ENCODE measurements at regions not wholly inside any gene's neighbourhood (a gene's known extent, or its start where the extent isn't known, plus 50 kb on each side); places are given as distances from the start of the nearest gene placed in this dataset.

DNA sequence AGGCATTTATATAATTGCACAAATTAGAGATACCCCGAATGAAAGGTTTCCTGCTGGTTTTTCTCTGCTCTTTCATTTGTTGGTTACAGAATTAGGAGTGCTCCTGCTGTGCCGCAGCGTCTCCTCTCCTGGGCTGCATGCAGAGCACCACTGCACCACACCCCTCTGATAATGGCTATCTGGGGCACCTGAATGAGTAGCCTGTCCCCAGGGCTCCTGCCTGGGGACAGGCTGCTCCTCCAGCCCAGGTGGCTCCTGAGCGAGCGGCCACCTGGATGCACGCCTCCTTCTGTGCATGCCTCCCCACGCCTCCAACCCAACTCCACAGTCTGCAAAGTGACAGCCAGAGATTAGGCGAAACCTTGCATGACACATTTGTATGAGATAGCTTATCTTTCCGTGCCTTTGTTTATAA is 242.6 kb upstream of the FZD8 start:
- dilution Hi-C loops (cut with HindIII; ENCODE audit: low sequenced_read_pairs, unreplicated experiment): no loop called here
- WGBS, 2 experiments (ENCODE audit: extremely low coverage in 2 of 2, insufficient read length in 1 of 2): no CpG with 5 or more reads among the region's 9 CpGs
- no peak overlapping the region for H3K56ac ChIP-seq (ENCODE audit: extremely low read depth, insufficient read depth, low read length)

More for the DNA sequence above, 242.6 kb upstream of the FZD8 start:
- Histone ChIP-seq H2BK15ac (ENCODE audit: low read depth, low read length) (no peak overlapping the region), H3K4ac (ENCODE audit: low read depth, low read length) (no peak overlapping the region), H3K23ac (ENCODE audit: low read depth, low read length) (no peak overlapping the region), H4K20me1 (ENCODE audit: insufficient read depth, low read length) (no peaks in the 10 kb centered on the region), H4K8ac (ENCODE audit: low read depth in 2 of 2, low read length in 2 of 2) (no peak overlapping the region), H2AK9ac (replicated peaks; ENCODE audit: low read depth, low read length, poor library complexity) (no peak overlapping the region), H2BK5ac (ENCODE audit: low read depth, low read length, poor library complexity, severe bottlenecking) (no peak overlapping the region), H3K4me1 (ENCODE audit: control insufficient read depth, insufficient read depth, low read length) (peaks cover 5% of the 10 kb centered on the region), H2AFZ (replicated peaks; ENCODE audit: low read length, poor library complexity) (peak overlapping the region; percentile 58), H3K4me3 (ENCODE audit: insufficient read depth, low read depth, low read length) (no peak overlapping the region), H2BK120ac (ENCODE audit: low read depth, low read length) (no peak overlapping the region), H3K27ac (ENCODE audit: insufficient read depth, low read length) (no peak overlapping the region), H3K9me1 (ENCODE audit: insufficient read depth, low read length) (no peaks in the 10 kb centered on the region), H4K5ac (ENCODE audit: low read depth, low read length) (no peak overlapping the region), H2BK20ac (ENCODE audit: low read depth, low read length) (no peak overlapping the region), H3K9me3 (ENCODE audit: control insufficient read depth, insufficient read depth, low read length) (no peaks in the 10 kb centered on the region), H3K18ac (ENCODE audit: low read depth, low read length) (no peak overlapping the region), H2AK5ac (ENCODE audit: low read depth, low read length) (no peak overlapping the region), H3K27me3 (ENCODE audit: control insufficient read depth, insufficient read depth, low read length) (peaks cover 4% of the 10 kb centered on the region; the same call in 1 of the 2 replicates), H3K79me1 (ENCODE audit: low read depth in 1 of 2, low read length in 2 of 2) (no peaks in the 10 kb centered on the region), H3K36me3 (ENCODE audit: control insufficient read depth, insufficient read depth, low read length) (no peaks in the 10 kb centered on the region), H3K9ac (ENCODE audit: low read depth, low read length) (no peak overlapping the region), H3K4me2 (ENCODE audit: low read depth, low read length) (no peak overlapping the region), H3K14ac (replicated peaks; ENCODE audit: low read depth, low read length) (no peak overlapping the region), H4K91ac (ENCODE audit: insufficient read depth, low read depth, low read length) (no peak overlapping the region)
- TF ChIP-seq CHD1 (IDR thresholded peaks at IDR 0.05; ENCODE audit: low read depth, low read length): no peak
- no peak for TF ChIP-seq POLR2A (IDR thresholded peaks at IDR 0.05; ENCODE audit: low read depth, low read length)
- TF ChIP-seq, protein P1, sequence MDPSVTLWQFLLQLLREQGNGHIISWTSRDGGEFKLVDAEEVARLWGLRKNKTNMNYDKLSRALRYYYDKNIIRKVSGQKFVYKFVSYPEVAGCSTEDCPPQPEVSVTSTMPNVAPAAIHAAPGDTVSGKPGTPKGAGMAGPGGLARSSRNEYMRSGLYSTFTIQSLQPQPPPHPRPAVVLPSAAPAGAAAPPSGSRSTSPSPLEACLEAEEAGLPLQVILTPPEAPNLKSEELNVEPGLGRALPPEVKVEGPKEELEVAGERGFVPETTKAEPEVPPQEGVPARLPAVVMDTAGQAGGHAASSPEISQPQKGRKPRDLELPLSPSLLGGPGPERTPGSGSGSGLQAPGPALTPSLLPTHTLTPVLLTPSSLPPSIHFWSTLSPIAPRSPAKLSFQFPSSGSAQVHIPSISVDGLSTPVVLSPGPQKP (IDR thresholded peaks at IDR 0.05; ENCODE audit: borderline replicate concordance, low read depth, low read length): no peak
- TF ChIP-seq, protein P2, sequence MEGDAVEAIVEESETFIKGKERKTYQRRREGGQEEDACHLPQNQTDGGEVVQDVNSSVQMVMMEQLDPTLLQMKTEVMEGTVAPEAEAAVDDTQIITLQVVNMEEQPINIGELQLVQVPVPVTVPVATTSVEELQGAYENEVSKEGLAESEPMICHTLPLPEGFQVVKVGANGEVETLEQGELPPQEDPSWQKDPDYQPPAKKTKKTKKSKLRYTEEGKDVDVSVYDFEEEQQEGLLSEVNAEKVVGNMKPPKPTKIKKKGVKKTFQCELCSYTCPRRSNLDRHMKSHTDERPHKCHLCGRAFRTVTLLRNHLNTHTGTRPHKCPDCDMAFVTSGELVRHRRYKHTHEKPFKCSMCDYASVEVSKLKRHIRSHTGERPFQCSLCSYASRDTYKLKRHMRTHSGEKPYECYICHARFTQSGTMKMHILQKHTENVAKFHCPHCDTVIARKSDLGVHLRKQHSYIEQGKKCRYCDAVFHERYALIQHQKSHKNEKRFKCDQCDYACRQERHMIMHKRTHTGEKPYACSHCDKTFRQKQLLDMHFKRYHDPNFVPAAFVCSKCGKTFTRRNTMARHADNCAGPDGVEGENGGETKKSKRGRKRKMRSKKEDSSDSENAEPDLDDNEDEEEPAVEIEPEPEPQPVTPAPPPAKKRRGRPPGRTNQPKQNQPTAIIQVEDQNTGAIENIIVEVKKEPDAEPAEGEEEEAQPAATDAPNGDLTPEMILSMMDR (conservative IDR thresholded peaks at IDR 0.05; ENCODE audit: low read depth, low read length): no peak
- no peak for TF ChIP-seq MXI1 (IDR thresholded peaks at IDR 0.05; ENCODE audit: borderline replicate concordance, low read depth, low read length)
- no peak for TF ChIP-seq MAZ (IDR thresholded peaks at IDR 0.05; ENCODE audit: borderline replicate concordance, low read depth, low read length)
- no peak for TF ChIP-seq FOS (IDR thresholded peaks at IDR 0.05; ENCODE audit: low read depth, low read length)
- no peak for TF ChIP-seq RCOR1 (IDR thresholded peaks at IDR 0.05; ENCODE audit: insufficient replicate concordance, low read length)
- DNase-seq (no peak), ATAC-seq (ENCODE audit: low read depth) (no peak)
- ChIA-PET CTCF (no interaction called here), POLR2A (ENCODE audit: unreplicated experiment) (no interaction called here)
- in situ Hi-C loops (cut with MboI; ENCODE audit: low sequenced_read_pairs): no loop called here
- BruUV-seq (replicated peaks): no TSS peak
- intact Hi-C loops (cut with micrococcal nuclease): no loop called here

Measured in IMR-90 (cell line).